ENCODE measurements at regions not wholly inside any gene's neighbourhood (a gene's known extent, or its start where the extent isn't known, plus 50 kb on each side); places are given as distances from the start of the nearest gene placed in this dataset.

GRCh38 chr1:94608852-94609530 lies 67.4 kb upstream of the F3 start:
- TF ChIP-seq CTCF (optimal IDR thresholded peaks at IDR 0.05 in 1 of 3, IDR thresholded peaks at IDR 0.05 in 1 of 3, conservative IDR thresholded peaks at IDR 0.05 in 1 of 3; ENCODE audit: extremely low read depth in 1 of 3, insufficient read depth in 2 of 3, low read length in 3 of 3) (no peak), EZH2 (IDR thresholded peaks at IDR 0.05; ENCODE audit: low read length) (no peak)
